ENCODE measurements at regions not wholly inside any gene's neighbourhood (a gene's known extent, or its start where the extent isn't known, plus 50 kb on each side); places are given as distances from the start of the nearest gene placed in this dataset.
"Not testable (repeated sequence)": the region's sequence is repeated elsewhere in the genome, so short reads cannot be mapped to it uniquely, and the experiment has no call there.

DNA sequence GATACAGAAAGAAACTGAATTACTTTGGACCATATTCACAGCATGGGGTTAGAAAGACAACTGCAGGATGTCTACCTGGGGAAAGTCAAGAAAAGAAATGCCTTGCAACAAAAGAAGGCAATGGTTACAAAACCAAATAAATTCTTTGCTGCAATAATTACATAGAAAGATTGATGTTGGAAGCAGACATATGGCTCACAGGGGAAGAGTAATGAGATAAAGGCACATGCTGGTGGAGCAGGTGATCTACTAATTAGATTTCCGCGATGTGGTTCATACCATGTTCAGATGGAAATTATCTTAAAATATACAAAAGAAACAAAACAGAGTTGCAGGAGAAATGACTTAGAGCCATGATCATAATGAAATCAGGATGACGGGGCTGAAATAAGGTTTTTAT, 718.8 kb upstream of the PKDCC start:
- intact Hi-C loops (cut with micrococcal nuclease), result no loop called here
- Histone ChIP-seq H3K27ac (replicated peaks) (no peak overlapping the region), H3K9me3 (replicated peaks) (no peaks in the 10 kb centered on the region), H3K4me3 (no peak overlapping the region), H3K4me1 (no peaks in the 10 kb centered on the region), H3K27me3 (ENCODE audit: low read depth) (no peaks in the 10 kb centered on the region), H3K36me3 (no peaks in the 10 kb centered on the region)
- no peak for TF ChIP-seq CTCF (IDR thresholded peaks at IDR 0.05; ENCODE audit: borderline replicate concordance)
- DNase-seq, result no peak

- H3K36me3 ChIP-seq, result no peaks in the 10 kb centered on the region
- peaks cover 3% of the 10 kb centered on the region for H3K4me1 ChIP-seq
- TF ChIP-seq CTCF (IDR thresholded peaks at IDR 0.05; ENCODE audit: borderline replicate concordance), result no peak
- no peak for DNase-seq
- H3K27me3 ChIP-seq (ENCODE audit: low read depth), result no peaks in the 10 kb centered on the region
- intact Hi-C loops (cut with micrococcal nuclease), result no loop called here
- no peaks in the 10 kb centered on the region for H3K9me3 ChIP-seq (replicated peaks)
- no peak overlapping the region for H3K4me3 ChIP-seq
- H3K27ac ChIP-seq (replicated peaks), result no peak overlapping the region
These were observed 713.7 kb upstream of the PKDCC start for GRCh38 chr2:41334159-41334558.

DNA sequence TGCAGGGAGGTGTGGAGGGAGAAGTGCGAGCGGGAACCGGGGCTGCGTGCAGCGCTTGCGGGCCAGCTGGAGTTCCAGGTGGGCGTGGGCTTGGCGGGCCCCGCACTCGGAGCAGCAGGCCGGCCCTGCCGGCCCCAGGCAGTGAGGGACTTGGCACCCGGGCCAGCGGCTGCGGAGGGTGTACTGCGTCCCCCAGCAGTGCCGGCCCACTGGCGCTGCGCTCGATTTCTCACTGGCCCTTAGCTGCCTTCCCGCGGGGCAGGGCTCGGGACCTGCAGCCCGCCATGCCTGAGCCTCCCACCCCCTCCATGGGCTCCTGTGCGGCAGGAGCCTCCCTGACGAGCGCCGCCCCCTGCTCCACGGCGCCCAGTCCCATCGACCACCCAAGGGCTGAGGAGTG, 712.2 kb upstream of the PKDCC start:
- H3K27ac ChIP-seq (replicated peaks); H3K36me3 ChIP-seq; intact Hi-C loops (cut with micrococcal nuclease); H3K4me1 ChIP-seq; DNase-seq; H3K9me3 ChIP-seq (replicated peaks); H3K27me3 ChIP-seq (ENCODE audit: low read depth); H3K4me3 ChIP-seq: not testable (repeated sequence)

- TF ChIP-seq CTCF (IDR thresholded peaks at IDR 0.05; ENCODE audit: borderline replicate concordance), result no peak
- no peaks in the 10 kb centered on the region for H3K9me3 ChIP-seq (replicated peaks)
- no peak overlapping the region for H3K4me3 ChIP-seq
- no peak for DNase-seq
- no peak overlapping the region for H3K27ac ChIP-seq (replicated peaks)
- H3K27me3 ChIP-seq (ENCODE audit: low read depth), result no peaks in the 10 kb centered on the region
- intact Hi-C loops (cut with micrococcal nuclease), result no loop called here
- H3K4me1 ChIP-seq, result peaks cover 3% of the 10 kb centered on the region
- no peaks in the 10 kb centered on the region for H3K36me3 ChIP-seq
These were observed 709.9 kb upstream of the PKDCC start for GRCh38 chr2:41337956-41338355.

- Histone ChIP-seq H3K4me3 (no peak overlapping the region), H3K9me3 (replicated peaks) (no peaks in the 10 kb centered on the region), H3K27me3 (ENCODE audit: low read depth) (no peaks in the 10 kb centered on the region), H3K4me1 (no peaks in the 10 kb centered on the region), H3K27ac (replicated peaks) (no peak overlapping the region), H3K36me3 (no peaks in the 10 kb centered on the region)
- DNase-seq, result no peak
- intact Hi-C loops (cut with micrococcal nuclease), result no loop called here
- no peak for TF ChIP-seq CTCF (IDR thresholded peaks at IDR 0.05; ENCODE audit: borderline replicate concordance)
These were observed 703.3 kb upstream of the PKDCC start for GRCh38 chr2:41344529-41344928.

- DNase-seq, result no peak
- Histone ChIP-seq H3K36me3 (no peaks in the 10 kb centered on the region), H3K27ac (replicated peaks) (no peak overlapping the region), H3K4me1 (peaks cover 9% of the 10 kb centered on the region), H3K4me3 (no peak overlapping the region), H3K27me3 (ENCODE audit: low read depth) (no peaks in the 10 kb centered on the region), H3K9me3 (replicated peaks) (no peaks in the 10 kb centered on the region)
- TF ChIP-seq CTCF (IDR thresholded peaks at IDR 0.05; ENCODE audit: borderline replicate concordance), result no peak
- intact Hi-C loops (cut with micrococcal nuclease), result no loop called here
These were observed 694.8 kb upstream of the PKDCC start for GRCh38 chr2:41353060-41353459.

All from left ventricle myocardium inferior (tissue), 1 donor.